ENCODE measurements at regions not wholly inside any gene's neighbourhood (a gene's known extent, or its start where the extent isn't known, plus 50 kb on each side); places are given as distances from the start of the nearest gene placed in this dataset.

DNA sequence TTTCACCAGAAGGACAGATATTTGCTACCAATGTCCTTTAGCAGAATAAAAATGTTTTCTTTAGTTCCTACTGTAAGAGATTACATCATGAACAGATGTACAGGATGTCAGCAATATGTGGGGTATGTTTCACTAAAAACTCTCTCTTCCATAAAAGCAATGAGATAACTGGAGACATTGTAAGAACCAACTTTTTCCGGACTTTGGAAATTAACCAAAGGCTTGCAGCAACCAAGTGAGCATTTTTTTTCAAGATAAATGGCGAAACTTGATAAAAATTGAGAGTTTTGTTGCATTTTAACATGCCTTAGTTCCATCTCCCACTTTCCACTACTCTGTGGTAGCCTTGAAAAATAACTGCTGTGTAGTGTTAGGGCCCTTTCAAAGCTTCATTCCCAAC is 429.8 kb upstream of the CDH2 start (continued):
- TF ChIP-seq, protein P1, sequence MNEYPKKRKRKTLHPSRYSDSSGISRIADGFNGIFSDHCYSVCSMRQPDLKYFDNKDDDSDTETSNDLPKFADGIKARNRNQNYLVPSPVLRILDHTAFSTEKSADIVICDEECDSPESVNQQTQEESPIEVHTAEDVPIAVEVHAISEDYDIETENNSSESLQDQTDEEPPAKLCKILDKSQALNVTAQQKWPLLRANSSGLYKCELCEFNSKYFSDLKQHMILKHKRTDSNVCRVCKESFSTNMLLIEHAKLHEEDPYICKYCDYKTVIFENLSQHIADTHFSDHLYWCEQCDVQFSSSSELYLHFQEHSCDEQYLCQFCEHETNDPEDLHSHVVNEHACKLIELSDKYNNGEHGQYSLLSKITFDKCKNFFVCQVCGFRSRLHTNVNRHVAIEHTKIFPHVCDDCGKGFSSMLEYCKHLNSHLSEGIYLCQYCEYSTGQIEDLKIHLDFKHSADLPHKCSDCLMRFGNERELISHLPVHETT (CRISPR knock-in tag; conservative IDR thresholded peaks at IDR 0.05): no peak
- no peak for TF ChIP-seq SNAI1 (CRISPR knock-in tag; IDR thresholded peaks at IDR 0.05; ENCODE audit: borderline replicate concordance)
- no peak for TF ChIP-seq ZFAT (CRISPR knock-in tag; conservative IDR thresholded peaks at IDR 0.05)
- TF ChIP-seq, protein P2, sequence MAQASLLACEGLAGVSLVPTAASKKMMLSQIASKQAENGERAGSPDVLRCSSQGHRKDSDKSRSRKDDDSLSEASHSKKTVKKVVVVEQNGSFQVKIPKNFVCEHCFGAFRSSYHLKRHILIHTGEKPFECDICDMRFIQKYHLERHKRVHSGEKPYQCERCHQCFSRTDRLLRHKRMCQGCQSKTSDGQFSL (CRISPR knock-in tag; IDR thresholded peaks at IDR 0.05): no peak
- no peak for TF ChIP-seq ARHGAP35 (CRISPR knock-in tag; IDR thresholded peaks at IDR 0.05; ENCODE audit: borderline replicate concordance)
- no peak for TF ChIP-seq SMARCC2 (IDR thresholded peaks at IDR 0.05)
- TF ChIP-seq ZNF160 (CRISPR knock-in tag; IDR thresholded peaks at IDR 0.05): no peak
- no peak for TF ChIP-seq ATF7 (IDR thresholded peaks at IDR 0.05)
- no peak for TF ChIP-seq ATF7 (CRISPR knock-in tag; IDR thresholded peaks at IDR 0.05)

DNA sequence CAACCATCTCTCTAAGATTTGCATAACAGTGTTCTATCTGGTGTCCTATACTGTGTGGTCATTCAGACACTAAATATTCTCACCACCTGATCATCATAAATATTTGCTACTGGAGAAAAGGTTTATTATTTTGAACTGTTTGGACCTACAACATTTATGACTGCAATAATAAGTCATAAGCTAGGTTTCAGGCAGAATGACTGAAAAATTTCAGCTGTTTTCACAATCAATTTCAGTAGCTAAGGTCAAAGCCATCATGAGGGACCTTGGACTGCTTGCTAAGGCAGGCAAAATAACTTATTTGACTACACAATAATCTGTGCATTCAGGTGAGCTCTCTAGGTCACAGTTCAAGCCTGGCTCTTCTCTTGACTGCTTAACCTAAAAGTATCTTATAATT is 425.5 kb upstream of the CDH2 start:
- no peak for FAIRE-seq
- no peak overlapping the region for H3K27ac ChIP-seq (ENCODE audit: extremely low read length, insufficient read depth, low read length)
- H3K79me2 ChIP-seq (ENCODE audit: insufficient read depth, low read length): no peaks in the 10 kb centered on the region
- no peak overlapping the region for H3K4me2 ChIP-seq (ENCODE audit: low read depth, low read length)
- in situ Hi-C loops (cut with HindIII; ENCODE audit: extremely low pct_ligation_motif_present, low pct_unique_long_range_greater_than_20kb): no loop called here
- CTCF ChIA-PET (ENCODE audit: low intra/inter-chr PET ratio, low total read pairs): no interaction called here
- no TSS peak for BruUV-seq (replicated peaks)
- H3K4me1 ChIP-seq (ENCODE audit: insufficient read depth, low read length): no peaks in the 10 kb centered on the region
- no peaks in the 10 kb centered on the region for H3K27me3 ChIP-seq (ENCODE audit: control insufficient read depth in 1 of 2, insufficient read depth in 2 of 2, low read length in 2 of 2)
- no peak for ATAC-seq
- no peaks in the 10 kb centered on the region for H3K36me3 ChIP-seq (replicated peaks in 1 of 2; ENCODE audit: control insufficient read depth in 1 of 2, insufficient read depth in 2 of 2, low read length in 2 of 2)
- POLR2A ChIA-PET: no interaction called here
- H3K9ac ChIP-seq (ENCODE audit: insufficient read depth, low read depth, low read length): no peak overlapping the region
- no peak overlapping the region for H2AFZ ChIP-seq (ENCODE audit: low read length)
- no peak for DNase-seq (ENCODE audit: low spot score)
- intact Hi-C loops (cut with micrococcal nuclease; ENCODE audit: unreplicated experiment): no loop called here
- H4K20me1 ChIP-seq (ENCODE audit: insufficient read depth, low read length): no peaks in the 10 kb centered on the region
- H3K4me3 ChIP-seq (replicated peaks in 1 of 3; ENCODE audit: insufficient read depth in 1 of 3, low read depth in 2 of 3, low read length in 3 of 3): no peak overlapping the region
- peaks cover 42% of the 10 kb centered on the region for H3K9me3 ChIP-seq (ENCODE audit: low read length)
- TF ChIP-seq ZNF329 (CRISPR knock-in tag; IDR thresholded peaks at IDR 0.05; ENCODE audit: low read depth): no peak
- no peak for TF ChIP-seq ZNF569 (CRISPR knock-in tag; IDR thresholded peaks at IDR 0.05; ENCODE audit: borderline replicate concordance)
- no peak for TF ChIP-seq ZNF350 (CRISPR knock-in tag; IDR thresholded peaks at IDR 0.05; ENCODE audit: borderline replicate concordance, low read depth)
- no peak for TF ChIP-seq RARG (CRISPR knock-in tag; IDR thresholded peaks at IDR 0.05; ENCODE audit: low read depth)
- TF ChIP-seq, protein P3, sequence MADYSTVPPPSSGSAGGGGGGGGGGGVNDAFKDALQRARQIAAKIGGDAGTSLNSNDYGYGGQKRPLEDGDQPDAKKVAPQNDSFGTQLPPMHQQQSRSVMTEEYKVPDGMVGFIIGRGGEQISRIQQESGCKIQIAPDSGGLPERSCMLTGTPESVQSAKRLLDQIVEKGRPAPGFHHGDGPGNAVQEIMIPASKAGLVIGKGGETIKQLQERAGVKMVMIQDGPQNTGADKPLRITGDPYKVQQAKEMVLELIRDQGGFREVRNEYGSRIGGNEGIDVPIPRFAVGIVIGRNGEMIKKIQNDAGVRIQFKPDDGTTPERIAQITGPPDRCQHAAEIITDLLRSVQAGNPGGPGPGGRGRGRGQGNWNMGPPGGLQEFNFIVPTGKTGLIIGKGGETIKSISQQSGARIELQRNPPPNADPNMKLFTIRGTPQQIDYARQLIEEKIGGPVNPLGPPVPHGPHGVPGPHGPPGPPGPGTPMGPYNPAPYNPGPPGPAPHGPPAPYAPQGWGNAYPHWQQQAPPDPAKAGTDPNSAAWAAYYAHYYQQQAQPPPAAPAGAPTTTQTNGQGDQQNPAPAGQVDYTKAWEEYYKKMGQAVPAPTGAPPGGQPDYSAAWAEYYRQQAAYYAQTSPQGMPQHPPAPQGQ (CRISPR knock-in tag; IDR thresholded peaks at IDR 0.05; ENCODE audit: borderline replicate concordance): no peak
- TF ChIP-seq ZNF660 (CRISPR knock-in tag; IDR thresholded peaks at IDR 0.05; ENCODE audit: borderline replicate concordance, low read depth): no peak
- TF ChIP-seq, protein P4, sequence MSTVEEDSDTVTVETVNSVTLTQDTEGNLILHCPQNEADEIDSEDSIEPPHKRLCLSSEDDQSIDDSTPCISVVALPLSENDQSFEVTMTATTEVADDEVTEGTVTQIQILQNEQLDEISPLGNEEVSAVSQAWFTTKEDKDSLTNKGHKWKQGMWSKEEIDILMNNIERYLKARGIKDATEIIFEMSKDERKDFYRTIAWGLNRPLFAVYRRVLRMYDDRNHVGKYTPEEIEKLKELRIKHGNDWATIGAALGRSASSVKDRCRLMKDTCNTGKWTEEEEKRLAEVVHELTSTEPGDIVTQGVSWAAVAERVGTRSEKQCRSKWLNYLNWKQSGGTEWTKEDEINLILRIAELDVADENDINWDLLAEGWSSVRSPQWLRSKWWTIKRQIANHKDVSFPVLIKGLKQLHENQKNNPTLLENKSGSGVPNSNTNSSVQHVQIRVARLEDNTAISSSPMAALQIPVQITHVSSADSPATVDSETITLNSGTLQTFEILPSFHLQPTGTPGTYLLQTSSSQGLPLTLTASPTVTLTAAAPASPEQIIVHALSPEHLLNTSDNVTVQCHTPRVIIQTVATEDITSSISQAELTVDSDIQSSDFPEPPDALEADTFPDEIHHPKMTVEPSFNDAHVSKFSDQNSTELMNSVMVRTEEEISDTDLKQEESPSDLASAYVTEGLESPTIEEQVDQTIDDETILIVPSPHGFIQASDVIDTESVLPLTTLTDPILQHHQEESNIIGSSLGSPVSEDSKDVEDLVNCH (CRISPR knock-in tag; IDR thresholded peaks at IDR 0.05): no peak
- no peak for TF ChIP-seq NFE2L1 (CRISPR knock-in tag; IDR thresholded peaks at IDR 0.05; ENCODE audit: borderline replicate concordance)
- no peak for TF ChIP-seq MIER3 (CRISPR knock-in tag; IDR thresholded peaks at IDR 0.05; ENCODE audit: borderline replicate concordance)
